ENCODE measurements at regions not wholly inside any gene's neighbourhood (a gene's known extent, or its start where the extent isn't known, plus 50 kb on each side); places are given as distances from the start of the nearest gene placed in this dataset.

DNA sequence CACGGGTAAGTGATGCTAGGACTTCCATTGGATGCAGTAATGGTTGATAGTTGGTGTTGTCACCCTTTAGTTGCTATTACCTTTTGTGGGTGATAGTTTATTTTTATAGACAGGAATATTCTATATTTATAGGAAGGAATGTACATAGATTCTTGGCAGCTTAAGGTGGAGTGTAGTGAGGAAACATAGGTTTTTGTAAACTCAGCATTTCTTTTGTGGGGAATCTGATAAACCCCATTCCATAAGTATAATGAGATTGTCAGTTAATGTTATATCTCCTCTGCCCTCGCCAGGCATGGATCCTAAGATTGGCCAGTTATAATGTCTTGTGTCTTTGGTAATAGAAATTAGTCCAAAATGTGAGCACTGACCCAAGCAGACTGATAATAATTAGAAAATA, 262.7 kb downstream of the JRKL start:
- Histone ChIP-seq H3K4me3 (ENCODE audit: low read depth, low read length, poor library complexity, severe bottlenecking) (no peak overlapping the region), H3K9me3 (ENCODE audit: low read depth, low read length, poor library complexity, severe bottlenecking) (no peaks in the 10 kb centered on the region), H3K27me3 (replicated peaks; ENCODE audit: insufficient read depth, low read depth, low read length, poor library complexity) (no peaks in the 10 kb centered on the region), H3K4me1 (ENCODE audit: insufficient read depth, low read length, poor library complexity, severe bottlenecking) (no peaks in the 10 kb centered on the region), H3K27ac (ENCODE audit: low read depth, low read length, poor library complexity, severe bottlenecking) (no peak overlapping the region), H3K36me3 (ENCODE audit: insufficient read depth, low read length, poor library complexity, severe bottlenecking) (no peaks in the 10 kb centered on the region)
- no peak for DNase-seq (ENCODE audit: low spot score)
- BruUV-seq (replicated peaks): no TSS peak
- ChIA-PET CTCF (no interaction called here), POLR2A (ENCODE audit: low non-redundant PET) (no interaction called here)
- TF ChIP-seq CTCF (conservative IDR thresholded peaks at IDR 0.05; ENCODE audit: low read depth, low read length) (no peak), EZH2 (IDR thresholded peaks at IDR 0.05; ENCODE audit: borderline replicate concordance, low read depth, low read length, poor library complexity, severe bottlenecking) (no peak)
- intact Hi-C loops (cut with micrococcal nuclease; ENCODE audit: unreplicated experiment): no loop called here

GRCh38 chr11:96655474-96655873, 265.7 kb downstream of the JRKL start:
- Histone ChIP-seq H3K27me3 (replicated peaks; ENCODE audit: insufficient read depth, low read depth, low read length, poor library complexity) (no peaks in the 10 kb centered on the region), H3K4me3 (ENCODE audit: low read depth, low read length, poor library complexity, severe bottlenecking) (no peak overlapping the region), H3K27ac (ENCODE audit: low read depth, low read length, poor library complexity, severe bottlenecking) (no peak overlapping the region), H3K4me1 (ENCODE audit: insufficient read depth, low read length, poor library complexity, severe bottlenecking) (peaks cover 15% of the 10 kb centered on the region), H3K9me3 (ENCODE audit: low read depth, low read length, poor library complexity, severe bottlenecking) (no peaks in the 10 kb centered on the region), H3K36me3 (ENCODE audit: insufficient read depth, low read length, poor library complexity, severe bottlenecking) (no peaks in the 10 kb centered on the region)
- TF ChIP-seq EZH2 (IDR thresholded peaks at IDR 0.05; ENCODE audit: borderline replicate concordance, low read depth, low read length, poor library complexity, severe bottlenecking) (no peak), CTCF (conservative IDR thresholded peaks at IDR 0.05; ENCODE audit: low read depth, low read length) (no peak)
- intact Hi-C loops (cut with micrococcal nuclease; ENCODE audit: unreplicated experiment): no loop called here
- BruUV-seq (replicated peaks): no TSS peak
- CTCF ChIA-PET: no interaction called here
- no peak for DNase-seq (ENCODE audit: low spot score)
- POLR2A ChIA-PET (ENCODE audit: low non-redundant PET): no interaction called here

GRCh38 chr11:96658436-96658835, 268.6 kb downstream of the JRKL start:
- ChIA-PET CTCF (no interaction called here), POLR2A (ENCODE audit: low non-redundant PET) (no interaction called here)
- intact Hi-C loops (cut with micrococcal nuclease; ENCODE audit: unreplicated experiment): no loop called here
- H3K4me3 ChIP-seq (ENCODE audit: low read depth, low read length, poor library complexity, severe bottlenecking): no peak overlapping the region
- peaks cover 15% of the 10 kb centered on the region for H3K4me1 ChIP-seq (ENCODE audit: insufficient read depth, low read length, poor library complexity, severe bottlenecking)
- H3K36me3 ChIP-seq (ENCODE audit: insufficient read depth, low read length, poor library complexity, severe bottlenecking): no peaks in the 10 kb centered on the region
- no TSS peak for BruUV-seq (replicated peaks)
- no peaks in the 10 kb centered on the region for H3K27me3 ChIP-seq (replicated peaks; ENCODE audit: insufficient read depth, low read depth, low read length, poor library complexity)
- TF ChIP-seq CTCF (conservative IDR thresholded peaks at IDR 0.05; ENCODE audit: low read depth, low read length) (no peak), EZH2 (IDR thresholded peaks at IDR 0.05; ENCODE audit: borderline replicate concordance, low read depth, low read length, poor library complexity, severe bottlenecking) (no peak)
- H3K9me3 ChIP-seq (ENCODE audit: low read depth, low read length, poor library complexity, severe bottlenecking): no peaks in the 10 kb centered on the region
- peak; percentile 67 for DNase-seq (ENCODE audit: low spot score)
- H3K27ac ChIP-seq (ENCODE audit: low read depth, low read length, poor library complexity, severe bottlenecking): no peak overlapping the region

Measured in A673 (cell line).